Germinal center (tissue), 1 donor: ENCODE measurements at regions not wholly inside any gene's neighbourhood (a gene's known extent, or its start where the extent isn't known, plus 50 kb on each side); places are given as distances from the start of the nearest gene placed in this dataset.
"Not testable (repeated sequence)": the region's sequence is repeated elsewhere in the genome, so short reads cannot be mapped to it uniquely, and the experiment has no call there.

Source experiments
- DNase-seq: peaks from one replicate; pipeline ENCODE4 v3.0.0; 2012; ENCODE audit warnings: mixed read lengths, low spot score

DNA sequence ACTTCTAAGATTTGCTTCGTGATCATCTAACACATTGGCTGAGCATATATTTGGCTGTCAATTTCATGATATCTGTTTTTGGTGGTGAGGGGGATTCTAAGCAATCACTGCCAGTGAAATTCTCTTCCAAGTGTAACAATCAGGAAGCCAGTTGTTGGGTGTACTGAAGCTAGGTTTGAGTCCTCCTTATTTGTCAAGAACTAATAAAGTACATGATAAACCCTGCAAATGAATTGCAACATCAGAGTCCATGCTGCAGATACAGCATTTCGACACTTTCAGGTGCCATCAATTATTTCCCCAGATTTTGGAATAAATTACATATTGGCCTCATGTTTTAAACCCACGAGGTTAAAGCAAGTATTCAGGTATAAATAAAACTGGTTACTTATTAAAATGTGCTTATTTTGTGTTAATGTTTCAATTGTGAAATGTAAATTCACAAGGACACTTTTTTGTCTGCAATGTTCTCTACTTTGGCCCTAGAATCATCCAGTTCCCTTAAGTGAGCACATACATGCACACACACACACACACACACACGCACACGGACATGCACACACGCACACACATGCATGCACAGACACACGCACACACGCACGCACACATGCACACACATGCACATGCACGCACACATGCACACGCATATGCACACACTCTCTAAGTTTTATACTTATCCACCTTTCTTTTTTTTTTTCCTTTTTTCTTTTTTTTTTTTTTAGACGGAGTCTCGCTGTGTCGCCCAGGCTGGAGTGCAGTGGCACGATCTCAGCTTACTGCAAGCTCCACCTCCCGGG lies 510.2 kb upstream of the KLF6 start:
- DNase-seq, result no peak

DNA sequence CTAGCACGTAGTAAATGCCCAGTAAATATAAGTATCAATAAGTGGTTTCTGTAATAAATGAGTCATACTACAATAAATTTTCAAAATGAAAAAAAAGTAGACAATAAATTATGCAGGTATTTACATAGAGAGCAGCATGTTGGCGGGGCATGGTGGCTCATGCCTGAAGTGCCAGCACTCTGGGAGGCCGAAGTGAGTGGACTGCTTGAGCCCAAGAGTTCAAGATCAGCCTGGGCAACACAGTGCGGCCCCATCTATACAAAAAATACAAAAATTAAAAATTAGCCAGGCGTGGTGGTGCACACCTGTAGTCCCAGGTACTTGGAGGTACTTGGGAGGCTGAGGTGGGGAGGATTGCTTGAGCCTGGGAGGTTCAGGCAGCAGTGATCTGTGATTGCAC lies 509.3 kb upstream of the KLF6 start:
- DNase-seq, result no peak

DNA sequence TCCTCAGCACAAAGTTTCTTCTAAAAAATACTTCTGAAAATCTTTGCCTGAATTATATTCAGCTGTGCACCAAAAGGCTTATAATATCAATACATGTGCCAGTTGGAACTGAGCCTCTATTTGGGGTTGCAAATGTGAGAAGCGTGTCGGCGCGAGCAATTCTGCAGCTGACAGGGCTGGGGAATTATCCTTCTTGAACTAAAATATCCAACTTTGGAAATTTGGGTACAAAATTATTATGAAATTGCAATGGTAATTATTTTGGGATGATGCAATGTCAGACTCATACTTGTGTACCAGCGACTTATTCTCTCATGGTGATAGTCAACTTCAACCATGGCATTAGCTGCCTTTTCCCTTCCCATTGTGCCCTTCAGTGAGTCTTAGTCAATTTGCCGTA lies 507.0 kb upstream of the KLF6 start:
- DNase-seq, result no peak

DNA sequence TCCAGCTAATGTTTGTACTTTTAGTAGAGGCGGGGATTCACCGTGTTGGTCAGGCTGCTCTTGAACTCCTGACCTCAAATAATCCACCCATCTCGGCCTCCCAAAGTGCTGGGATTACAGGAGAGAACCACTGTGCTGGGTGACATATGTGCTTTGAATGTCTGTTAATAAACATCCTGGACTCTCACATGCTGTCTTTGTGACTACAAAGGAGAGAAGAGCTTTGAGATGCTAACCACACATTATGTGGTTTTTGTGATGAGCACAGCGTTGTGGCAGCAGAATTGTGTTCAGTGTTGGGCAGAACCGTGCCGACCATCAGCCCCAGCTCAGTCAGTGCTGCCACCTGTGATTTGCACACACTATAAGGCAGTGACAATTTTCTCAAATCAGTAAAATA lies 500.1 kb upstream of the KLF6 start:
- DNase-seq, result no peak

DNA sequence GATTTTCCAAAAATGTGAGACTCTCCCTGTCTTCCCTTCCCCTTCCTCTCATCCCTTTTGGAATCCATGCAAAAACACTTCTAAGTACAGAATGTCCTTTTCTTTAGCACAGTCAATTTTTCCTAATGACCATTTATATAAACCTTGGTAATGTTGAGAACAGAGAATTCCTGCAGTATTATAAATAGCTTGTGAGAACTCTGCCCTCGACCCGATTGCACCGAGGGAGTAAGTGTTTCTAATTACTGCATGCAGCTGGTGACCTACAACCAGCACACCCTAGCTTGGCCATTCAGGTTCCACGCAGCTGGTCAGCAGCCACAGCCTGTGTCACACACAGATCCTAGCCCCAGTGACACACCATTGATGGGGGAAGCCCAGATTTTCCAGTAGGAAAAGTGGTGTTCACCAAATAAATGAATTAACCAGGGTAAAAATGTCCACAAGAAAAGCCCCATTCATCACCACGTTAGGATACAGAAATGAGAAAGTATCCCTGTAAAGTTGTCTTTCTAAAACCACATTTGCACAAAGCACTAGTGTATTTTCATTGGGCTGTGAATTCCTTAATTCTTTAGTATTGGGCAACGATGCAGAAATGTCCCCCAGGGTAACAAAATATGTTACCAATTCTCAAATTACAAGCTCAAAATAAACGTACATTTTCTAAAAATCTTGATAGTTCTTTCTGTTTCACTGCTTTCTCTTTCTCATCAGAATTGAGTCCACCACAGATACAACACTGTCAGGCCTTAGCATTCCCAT lies 499.0 kb upstream of the KLF6 start:
- no peak for DNase-seq

DNA sequence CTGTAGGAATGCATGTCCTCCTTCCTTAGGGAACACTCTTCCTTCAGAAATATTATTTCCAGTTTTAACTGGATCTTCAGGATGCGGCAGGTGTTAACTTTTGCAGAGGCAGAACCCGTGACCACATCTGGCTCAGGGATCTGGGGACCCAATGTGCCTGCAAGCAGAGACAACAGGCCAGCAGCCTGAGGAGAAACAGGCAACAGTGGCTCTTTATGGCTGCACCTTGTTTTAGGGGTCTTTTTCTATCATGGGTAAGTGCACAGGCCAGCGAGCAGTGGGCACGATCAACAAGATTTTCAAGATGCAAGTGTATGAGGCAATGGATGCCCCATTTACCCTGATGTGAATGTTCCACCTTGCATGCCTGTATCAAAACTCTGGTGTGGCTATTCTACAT lies 497.5 kb upstream of the KLF6 start:
- DNase-seq, result no peak

DNA sequence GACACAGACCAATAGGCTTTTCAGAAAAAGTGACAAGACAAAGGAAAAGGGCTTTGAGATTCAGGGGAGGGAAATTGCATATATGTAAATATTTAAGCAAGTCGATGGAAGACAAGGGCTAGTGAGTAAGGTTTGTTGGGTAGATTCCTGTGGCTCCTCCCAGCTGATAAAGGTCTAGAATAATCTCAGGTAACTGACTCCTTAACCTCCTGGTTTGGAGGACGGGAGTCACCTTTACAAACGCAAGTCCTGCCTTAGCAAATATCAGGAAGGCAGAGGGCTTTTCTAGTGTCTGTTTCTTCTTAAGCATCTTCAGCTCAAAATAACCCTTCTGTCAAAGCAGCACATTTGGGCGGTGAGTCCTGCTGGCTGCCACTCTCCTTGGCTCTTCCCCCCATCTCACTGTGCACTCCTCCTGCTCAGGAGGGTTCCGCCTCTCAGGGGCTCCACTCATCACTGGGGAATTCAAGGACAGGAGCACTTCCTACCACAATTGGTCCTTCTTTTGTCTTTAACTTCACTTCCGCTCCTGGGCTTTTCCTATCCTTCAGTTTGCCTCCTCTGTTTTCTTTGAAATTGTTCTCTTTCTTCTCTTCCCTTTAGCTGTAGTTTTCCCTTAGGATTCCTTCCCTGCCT lies 496.3 kb upstream of the KLF6 start:
- no peak for DNase-seq

DNA sequence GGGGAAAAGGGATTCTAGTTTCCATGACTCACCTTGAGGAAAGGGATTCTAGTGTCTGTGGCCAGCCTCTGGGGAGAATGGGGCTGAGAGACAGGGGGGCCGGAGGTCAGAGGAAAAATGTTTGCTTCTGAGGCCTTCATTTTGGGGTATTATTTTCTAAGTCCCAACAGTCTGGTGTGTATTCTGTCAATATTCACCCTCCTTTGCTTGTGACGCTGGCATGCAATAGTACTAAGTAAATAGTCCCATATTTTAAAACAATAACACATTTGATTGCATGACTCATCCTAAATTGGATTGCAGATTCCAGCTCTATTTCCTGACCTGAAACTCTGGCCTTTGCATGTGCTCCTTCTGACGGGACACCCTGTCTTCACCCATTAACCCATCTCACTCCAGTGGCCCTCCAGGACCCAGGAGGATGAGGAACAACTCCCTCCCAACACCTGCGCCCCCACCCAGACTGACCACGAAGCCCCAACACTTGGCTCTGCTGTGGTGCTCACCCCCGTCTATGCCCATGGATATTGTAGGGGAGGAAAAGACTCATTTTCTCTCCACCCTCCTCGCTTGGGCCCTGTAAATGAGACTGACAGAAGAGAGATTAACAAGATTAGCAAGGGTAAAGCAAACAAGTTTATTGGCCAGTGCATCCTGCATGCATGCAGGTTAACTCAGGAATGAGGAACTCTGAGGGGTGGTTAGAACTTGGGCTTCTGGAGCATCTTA lies 495.6 kb upstream of the KLF6 start:
- no peak for DNase-seq

DNA sequence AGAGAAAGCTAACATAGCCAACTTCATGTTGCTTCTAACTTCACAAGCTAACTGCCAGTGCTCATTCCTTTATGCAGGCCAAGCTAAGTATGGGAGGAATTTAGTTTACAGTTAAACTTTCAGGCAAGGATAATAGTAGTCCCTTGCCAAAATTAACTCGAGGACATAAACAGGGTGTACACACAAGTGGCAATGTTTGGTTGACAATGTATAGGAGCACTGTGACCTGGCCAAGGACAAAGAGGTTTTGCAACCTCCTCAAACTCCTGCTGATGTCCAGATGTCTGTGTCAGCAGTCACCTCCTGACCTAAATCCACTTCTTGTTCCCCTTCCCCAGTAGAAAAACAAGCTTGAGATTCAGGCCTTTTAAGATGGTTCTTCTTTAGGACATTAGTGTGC lies 494.6 kb upstream of the KLF6 start:
- no peak for DNase-seq

DNA sequence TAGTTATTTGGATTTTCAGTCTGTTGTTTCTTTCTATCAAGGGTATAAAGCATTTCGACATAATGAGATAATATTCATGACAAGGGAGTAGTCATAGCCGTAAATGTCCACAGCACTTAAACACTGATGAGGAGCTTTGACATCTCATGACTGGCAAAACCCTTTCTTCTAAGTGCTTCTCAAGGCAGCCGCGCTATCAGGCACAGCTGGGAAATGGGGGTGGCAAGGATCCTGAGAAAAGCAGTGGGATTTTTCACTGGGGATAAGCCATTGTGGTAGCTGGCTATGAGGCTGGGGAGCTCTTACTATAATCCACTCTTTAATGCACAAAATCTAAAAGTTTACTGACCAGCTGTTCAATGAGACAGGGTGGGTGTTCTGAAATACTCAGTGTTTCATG lies 493.2 kb upstream of the KLF6 start:
- no peak for DNase-seq

DNA sequence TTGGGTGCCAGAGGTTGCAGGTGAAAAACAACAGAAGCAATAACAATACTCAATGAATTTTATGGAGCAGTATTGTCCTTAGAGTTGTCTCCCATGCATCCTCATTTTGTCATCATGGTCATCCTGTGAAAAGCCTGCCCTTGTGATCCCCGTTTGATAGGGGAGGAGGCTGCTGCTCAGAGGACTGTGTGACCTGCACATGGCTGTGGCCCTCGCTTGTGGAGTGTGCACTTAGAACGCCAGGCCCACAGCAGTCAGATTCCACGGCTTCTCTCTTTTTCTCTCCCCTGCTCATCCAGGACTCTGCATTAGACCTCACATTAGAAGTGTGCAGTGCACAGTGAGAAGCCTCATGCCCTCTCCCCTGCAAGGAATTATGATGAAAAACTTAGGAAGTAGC lies 491.1 kb upstream of the KLF6 start:
- no peak for DNase-seq

DNA sequence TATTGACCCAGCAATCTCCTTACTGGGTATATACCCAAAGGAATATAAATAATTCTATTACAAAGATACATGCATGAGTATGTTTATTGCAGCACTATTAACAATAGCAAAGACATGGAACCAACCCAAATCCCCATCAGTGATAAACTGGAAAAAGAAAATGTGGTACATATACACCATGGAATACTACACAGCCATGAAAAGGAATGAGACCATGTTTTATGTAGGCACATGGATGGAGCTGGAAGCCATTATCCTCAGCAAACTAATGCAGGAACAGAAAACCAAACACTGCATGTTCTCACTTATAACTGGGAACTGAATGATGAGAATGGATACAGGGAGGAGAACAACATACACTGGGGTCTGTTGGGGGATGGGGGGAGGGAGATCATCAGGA lies 489.7 kb upstream of the KLF6 start:
- DNase-seq, result not testable (repeated sequence)

DNA sequence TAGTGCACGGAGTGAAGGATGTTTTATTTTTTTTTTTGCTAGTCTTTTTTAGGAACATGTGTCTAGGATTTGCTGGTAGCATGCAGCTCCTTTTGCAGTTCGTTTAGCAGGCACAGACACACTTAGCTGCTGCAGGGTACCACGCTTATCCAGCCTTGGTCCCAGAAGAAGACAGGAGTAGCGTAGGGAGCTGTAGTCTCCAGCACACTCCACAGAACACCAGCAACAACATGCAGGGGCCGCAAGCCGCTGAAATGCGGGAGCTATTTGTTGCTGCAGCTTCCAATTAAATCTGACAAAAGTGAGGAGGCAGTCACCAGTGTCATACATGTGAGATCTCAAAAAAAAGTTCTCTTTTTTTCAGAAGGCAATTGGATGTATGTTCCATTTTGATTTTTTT lies 486.2 kb upstream of the KLF6 start:
- no peak for DNase-seq

DNA sequence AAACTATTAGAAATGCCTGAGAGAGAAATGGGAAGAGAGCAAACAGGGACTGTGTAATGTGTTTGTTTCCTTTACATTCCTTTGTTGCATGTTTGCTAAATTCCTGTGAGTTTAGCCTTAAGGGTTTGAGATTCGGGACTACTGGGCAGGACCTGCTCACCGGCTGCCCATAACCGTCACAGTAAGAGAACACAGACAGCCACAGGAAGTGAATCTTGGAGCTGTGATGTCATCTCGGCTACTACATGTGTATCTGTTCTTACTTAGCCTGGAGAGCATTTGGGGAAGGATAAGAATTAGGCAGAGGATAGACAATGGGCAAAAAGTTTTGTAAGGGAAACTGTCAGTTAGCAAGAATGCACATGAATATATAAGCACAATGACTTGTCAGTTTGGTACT lies 485.1 kb upstream of the KLF6 start:
- no peak for DNase-seq

DNA sequence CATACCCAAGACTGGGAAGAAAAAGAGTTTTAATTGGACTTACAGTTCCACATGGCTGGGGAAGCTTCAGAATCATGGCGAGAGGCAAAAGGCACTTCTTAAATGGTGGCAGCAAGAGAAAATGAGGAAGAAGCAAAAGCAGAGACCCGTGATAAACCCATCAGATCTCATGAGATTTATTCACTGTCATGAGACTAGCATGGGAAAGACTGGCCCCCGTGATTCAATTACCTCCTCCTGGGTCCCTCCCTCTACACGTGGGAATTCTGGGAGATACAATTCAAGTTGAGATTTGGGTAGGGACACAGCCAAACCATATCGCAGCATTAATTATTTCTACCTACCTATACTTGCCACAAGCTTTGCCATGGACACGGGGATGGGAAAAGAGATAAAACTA lies 483.5 kb upstream of the KLF6 start:
- DNase-seq, result not testable (repeated sequence)

DNA sequence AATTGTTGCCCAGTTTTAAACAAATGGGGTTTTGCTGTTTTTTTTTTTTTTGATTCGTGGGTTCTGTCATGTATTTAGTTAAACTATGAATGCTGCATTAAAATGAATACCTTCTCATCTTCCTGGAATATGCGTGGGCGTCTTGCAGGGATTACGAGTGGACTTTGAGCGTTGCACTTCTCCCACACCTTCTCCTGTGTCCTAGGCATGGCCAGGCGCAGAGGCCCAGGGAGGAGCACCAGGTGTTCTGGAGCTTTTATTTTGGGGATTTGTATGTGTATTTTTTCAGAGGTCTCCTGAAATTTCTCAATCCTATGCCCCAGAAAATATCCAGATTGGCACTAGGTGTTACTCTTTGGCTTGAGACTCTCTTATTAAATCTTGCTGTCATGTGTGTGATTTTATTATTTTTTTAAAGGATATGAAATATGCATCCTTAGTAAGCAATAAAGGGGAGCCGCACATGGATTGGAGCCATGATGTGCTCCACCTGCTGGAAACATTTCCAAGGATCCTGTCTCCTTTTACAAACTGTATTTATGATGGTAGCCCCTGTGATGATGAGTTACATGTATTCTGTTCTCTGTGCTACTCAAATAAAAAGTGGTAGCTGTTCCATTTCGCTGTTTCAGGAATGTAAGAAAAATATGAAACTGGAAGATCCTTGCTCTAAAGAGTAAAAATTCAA lies 482.2 kb upstream of the KLF6 start:
- no peak for DNase-seq

DNA sequence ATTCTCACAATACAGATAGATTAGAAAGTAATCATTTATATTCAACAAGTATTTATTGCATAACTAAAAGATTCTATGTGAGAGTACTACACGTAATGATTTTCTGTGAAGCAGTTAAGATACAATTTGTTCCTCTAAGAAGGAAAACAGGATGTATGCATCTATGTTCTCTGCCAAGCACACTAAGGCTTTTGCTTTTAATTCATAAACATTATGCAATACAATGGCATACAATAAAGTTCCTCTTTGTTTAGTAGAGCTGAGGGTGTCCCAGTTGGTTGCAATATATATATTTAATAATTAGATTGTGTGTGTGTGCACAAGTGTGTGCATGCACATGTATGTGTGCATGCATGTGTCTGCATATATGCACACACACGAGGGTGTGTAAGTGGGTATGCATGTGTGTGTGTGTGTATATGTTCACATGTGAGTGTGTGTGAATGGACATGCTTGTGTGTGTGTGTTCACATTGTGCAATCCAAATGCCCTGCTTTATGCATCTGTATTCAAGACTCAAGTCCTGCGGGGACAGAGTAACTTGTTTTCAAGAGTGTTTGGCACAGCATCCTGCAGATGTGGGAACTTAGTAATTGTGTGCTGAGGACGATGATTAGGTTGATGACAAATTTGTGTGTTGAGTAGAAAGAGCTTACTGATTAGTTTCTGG lies 481.5 kb upstream of the KLF6 start:
- DNase-seq, result no peak

DNA sequence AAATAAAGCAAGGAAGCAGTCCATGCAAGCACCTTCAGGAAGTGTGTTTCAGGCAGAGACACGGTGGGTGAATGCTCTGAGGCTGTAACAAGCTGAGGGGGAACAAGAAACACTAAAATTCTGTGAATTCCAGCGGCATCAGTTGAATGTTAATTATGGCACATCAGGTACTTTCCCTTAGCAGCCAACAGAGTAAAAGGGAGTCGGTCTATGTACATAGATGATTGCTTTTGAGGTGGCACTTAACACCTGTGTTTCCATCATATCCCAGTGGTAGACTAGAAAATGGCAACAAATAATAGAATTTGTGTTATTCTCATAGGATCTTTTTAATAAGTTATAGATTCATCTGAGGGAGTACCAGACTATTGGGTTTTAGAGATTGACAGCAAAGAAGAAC lies 481.0 kb upstream of the KLF6 start:
- DNase-seq, result no peak

DNA sequence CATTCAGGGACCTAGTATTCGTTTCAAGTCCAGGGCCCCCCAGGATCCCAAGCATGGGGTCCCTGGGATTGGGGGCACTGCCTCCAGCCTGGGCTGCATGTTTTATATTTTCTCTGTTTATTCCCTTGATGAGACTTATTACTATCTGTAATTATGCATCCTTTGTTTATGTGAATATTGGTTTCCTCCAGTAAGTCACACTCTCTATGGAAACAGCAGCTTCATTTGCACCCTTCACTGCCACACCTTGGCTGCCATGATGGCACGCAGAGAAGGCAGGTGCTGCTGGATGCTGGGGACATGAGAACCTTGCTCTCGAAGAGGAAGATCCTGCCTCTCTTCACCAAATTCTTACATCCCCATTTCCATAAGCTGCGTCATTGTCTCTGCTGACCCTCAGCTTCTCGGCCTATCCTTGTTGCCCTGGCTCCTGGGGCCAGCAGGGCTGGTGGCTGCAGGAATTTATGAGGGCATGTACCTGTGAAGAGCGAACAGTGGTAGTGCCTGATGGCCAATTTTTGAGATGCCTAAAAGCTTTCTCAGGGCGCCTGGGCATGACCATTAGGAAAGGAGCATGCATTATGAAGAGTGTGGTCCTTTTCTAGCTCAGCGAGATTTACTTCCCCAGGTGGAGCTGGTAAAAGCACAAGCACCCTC lies 479.3 kb upstream of the KLF6 start:
- no peak for DNase-seq

DNA sequence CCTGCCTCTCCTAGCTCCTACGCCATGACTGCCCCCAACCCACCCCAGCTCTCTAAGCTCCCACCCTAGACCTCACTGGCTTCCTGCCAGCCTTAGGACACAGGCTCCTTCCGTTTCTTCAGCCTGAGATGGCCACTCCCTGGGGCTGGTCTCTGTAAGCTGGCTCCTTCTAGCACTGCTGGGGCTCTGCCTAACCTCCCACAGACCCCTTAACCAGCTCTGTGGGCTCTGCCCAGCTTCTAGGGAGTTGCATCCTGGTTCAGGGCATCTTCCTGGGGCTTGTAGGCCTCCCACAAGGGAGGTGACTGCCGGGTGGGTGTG lies 478.6 kb upstream of the KLF6 start:
- no peak for DNase-seq
